SK-N-SH (cell line): ENCODE measurements at regions not wholly inside any gene's neighbourhood (a gene's known extent, or its start where the extent isn't known, plus 50 kb on each side); places are given as distances from the start of the nearest gene placed in this dataset.

ENCODE experiments used
- CTCF ChIA-PET: fragments of 300-600, 350-600 bp; formaldehyde crosslinking; extraction: SDS; loops from one replicate; lab custom pipeline; 2021; lab: Yijun Ruan, JAX
- POLR2A ChIA-PET: fragments of 350-600 bp; sonication (Branson Sonifier 250); formaldehyde crosslinking; extraction: SDS; loops from one replicate; lab custom pipeline; 2020; ENCODE audit warnings: antibody characterized with exemption, inconsistent platforms; lab: Yijun Ruan, JAX
- DNase-seq: peaks from one replicate; pipeline ENCODE4 v3.0.0; 2012
- H2AFZ ChIP-seq: fragments of 200-600 bp; sonication (generic); 2 replicates; pipeline ENCODE4 v1.8.1; 2016; ENCODE audit warnings: antibody characterized with exemption, mild to moderate bottlenecking, low read depth
- H3F3A ChIP-seq: fragments of 200-600 bp; sonication (generic); replicated peaks from 2 replicates; pipeline ENCODE3; 2016; ENCODE audit warnings: antibody characterized with exemption, mild to moderate bottlenecking; ENCODE audit not compliant: insufficient read depth
- H3K27ac ChIP-seq, 2 experiments: fragments of 200-500 bp in 1 of 2; fragments of 200-600 bp in 1 of 2; sonication (Bioruptor generic) in 1 of 2; sonication (generic), shearing (Covaris generic) in 1 of 2; 2 replicates each; pipeline versions ENCODE4 v1.5.1 to v1.6.1; 2014 to 2016; ENCODE audit warnings: low read depth in 2 of 2, inconsistent platforms in 1 of 2, low read length in 1 of 2, mild to moderate bottlenecking in 1 of 2, mixed read lengths in 1 of 2
- H3K27me3 ChIP-seq: fragments of 200-600 bp; sonication (generic), shearing (Covaris generic); 2 replicates; pipeline ENCODE4 v1.6.1; 2016; ENCODE audit warnings: mixed run types; ENCODE audit not compliant: insufficient read depth
- H3K36me3 ChIP-seq, 2 experiments: fragments of 200-500 bp in 1 of 2; fragments of 200-600 bp in 1 of 2; sonication (Bioruptor generic) in 1 of 2; sonication (generic) in 1 of 2; replicated peaks in 1 of 2; 2 replicates each; pipeline versions ENCODE3 to v1.5.1; 2014 to 2016; ENCODE audit warnings: low read length in 1 of 2, mild to moderate bottlenecking in 1 of 2; ENCODE audit not compliant: insufficient read depth in 2 of 2, control insufficient read depth in 1 of 2
- H3K4me1 ChIP-seq, 2 experiments: fragments of 200-500 bp in 1 of 2; fragments of 200-600 bp in 1 of 2; sonication (Bioruptor generic) in 1 of 2; sonication (generic), shearing (Covaris generic) in 1 of 2; 2 replicates each; pipeline versions ENCODE4 v1.5.1 to v1.6.1; 2014 to 2016; ENCODE audit warnings: low read depth in 1 of 2, low read length in 1 of 2, mixed run types in 1 of 2; ENCODE audit not compliant: insufficient read depth in 2 of 2, control insufficient read depth in 1 of 2
- H3K4me2 ChIP-seq: fragments of 200-600 bp; sonication (generic), shearing (Covaris generic); 2 replicates; pipeline ENCODE4 v1.6.1; 2017; ENCODE audit warnings: mixed run types
- H3K4me3 ChIP-seq, 2 experiments: fragments of 200-500 bp in 1 of 2; fragments of 200-600 bp in 1 of 2; sonication (Bioruptor generic) in 1 of 2; sonication (generic), shearing (Covaris generic) in 1 of 2; 2 replicates each; pipeline versions ENCODE4 v1.5.1 to v1.8.1; 2014 to 2016; ENCODE audit warnings: low read depth in 2 of 2, inconsistent platforms in 1 of 2, low read length in 1 of 2, mild to moderate bottlenecking in 1 of 2, mixed read lengths in 1 of 2, moderate library complexity in 1 of 2
- H3K79me2 ChIP-seq: fragments of 200-600 bp; sonication (generic); 2 replicates; pipeline ENCODE4 v1.8.1; 2017; ENCODE audit warnings: mild to moderate bottlenecking; ENCODE audit not compliant: insufficient read depth
- H3K9ac ChIP-seq: fragments of 200-600 bp; sonication (generic); 2 replicates; pipeline ENCODE4 v1.6.1; 2017; ENCODE audit warnings: mixed run types
- H3K9me2 ChIP-seq: fragments of 200-600 bp; sonication (generic); 2 replicates; pipeline ENCODE4 v1.6.1; 2017; ENCODE audit warnings: mixed run types
- H3K9me3 ChIP-seq: fragments of 200-600 bp; sonication (generic); 2 replicates; pipeline ENCODE4 v1.6.1; 2017; ENCODE audit warnings: mixed run types, mild to moderate bottlenecking, moderate library complexity
- H4K20me1 ChIP-seq: fragments of 200-600 bp; sonication (generic); 2 replicates; pipeline ENCODE4 v1.6.1; 2017; ENCODE audit warnings: mild to moderate bottlenecking, mixed run types; ENCODE audit not compliant: insufficient read depth
- CHD2 ChIP-seq: fragments of 150-350 bp; IDR thresholded peaks from 2 replicates; pipeline ENCODE4 v1.6.1; 2018; ENCODE audit warnings: low read length; ENCODE audit not compliant: partially characterized antibody
- ELF1 ChIP-seq: IDR thresholded peaks from 2 replicates; pipeline ENCODE4 v1.4.0; 2012
- EP300 ChIP-seq, 2 experiments: IDR thresholded peaks; 2 replicates each; pipeline versions ENCODE4 v1.4.0 to v1.6.1; 2012; ENCODE audit warnings: borderline replicate concordance in 1 of 2, low read depth in 1 of 2, low read length in 1 of 2
- EZH2phosphoT487 ChIP-seq: fragments of 200-600 bp; sonication (generic); IDR thresholded peaks from 2 replicates; pipeline ENCODE4 v1.6.1; 2017; ENCODE audit warnings: low read depth, mixed run types, mild to moderate bottlenecking, antibody characterized with exemption, moderate library complexity, borderline replicate concordance
- FOXJ3 ChIP-seq: sonication (generic); formaldehyde crosslinking; IDR thresholded peaks from 2 replicates; pipeline ENCODE4 v1.5.1; 2020; ENCODE audit warnings: mild to moderate bottlenecking, missing genetic modification reagents
- GABPA ChIP-seq: IDR thresholded peaks from 2 replicates; pipeline ENCODE4 v1.4.0; 2012; ENCODE audit warnings: low read depth, mild to moderate bottlenecking
- IRF3 ChIP-seq: fragments of 150-350 bp; IDR thresholded peaks from 2 replicates; pipeline ENCODE4 v1.6.1; 2016; ENCODE audit warnings: mild to moderate bottlenecking, low read depth, low read length
- JUND ChIP-seq: IDR thresholded peaks from 2 replicates; pipeline ENCODE4 v1.4.0; 2012
- MAX ChIP-seq: IDR thresholded peaks from 2 replicates; pipeline ENCODE4 v1.4.0; 2012; ENCODE audit warnings: low read depth
- MEF2A ChIP-seq: IDR thresholded peaks from 2 replicates; pipeline ENCODE4 v1.4.0; 2012; ENCODE audit warnings: low read depth, borderline replicate concordance
- NRF1 ChIP-seq: IDR thresholded peaks from 2 replicates; pipeline ENCODE4 v1.6.1; 2012; ENCODE audit warnings: low read depth, mild to moderate bottlenecking, low read length
- POLR2AphosphoS5 ChIP-seq: IDR thresholded peaks from 2 replicates; pipeline ENCODE4 v1.6.1; 2012; ENCODE audit warnings: low read depth, low read length
- RAD21 ChIP-seq: IDR thresholded peaks from 2 replicates; pipeline ENCODE4 v1.6.1; 2012; ENCODE audit warnings: mild to moderate bottlenecking, low read length
- REST ChIP-seq: IDR thresholded peaks from 2 replicates; pipeline ENCODE4 v1.6.1; 2012; ENCODE audit warnings: mild to moderate bottlenecking, low read depth, low read length, moderate library complexity
- RFX5 ChIP-seq: IDR thresholded peaks from 2 replicates; pipeline ENCODE4 v1.6.1; 2012; ENCODE audit warnings: mild to moderate bottlenecking, improper control_type of control experiment, low read length
- SMC3 ChIP-seq: IDR thresholded peaks from 2 replicates; pipeline ENCODE4 v1.6.1; 2012; ENCODE audit warnings: low read depth, low read length, improper control_type of control experiment
- TAF1 ChIP-seq: IDR thresholded peaks from 2 replicates; pipeline ENCODE4 v1.6.1; 2012; ENCODE audit warnings: low read depth, mild to moderate bottlenecking, low read length, moderate library complexity, borderline replicate concordance
- TCF12 ChIP-seq: IDR thresholded peaks from 2 replicates; pipeline ENCODE4 v1.4.0; 2012
- TEAD4 ChIP-seq: IDR thresholded peaks from 2 replicates; pipeline ENCODE4 v1.4.0; 2012; ENCODE audit warnings: mild to moderate bottlenecking, borderline replicate concordance; ENCODE audit not compliant: insufficient read depth
- YY1 ChIP-seq: IDR thresholded peaks from 2 replicates; pipeline ENCODE4 v1.4.0; 2012; ENCODE audit warnings: low read depth, mild to moderate bottlenecking
- ZBTB33 ChIP-seq: IDR thresholded peaks from 2 replicates; pipeline ENCODE4 v1.4.0; 2012; ENCODE audit warnings: low read depth, borderline replicate concordance
- WGBS: methylation state at CpG from one replicate; pipeline ENCODE4 v1.1.6; 2017; ENCODE audit warnings: low lambda C conversion rate; 5-methylcytosine and 5-hydroxymethylcytosine counted together

- TF ChIP-seq FOXJ3 (CRISPR knock-in tag) (no peak), TAF1 (no peak), EZH2phosphoT487 (no peak), TCF12 (no peak), MAX (no peak)
These were observed 702.5 kb upstream of the GRAMD2B start (continued) for GRCh38 chr5:125720721-125721120.

GRCh38 chr5:125722550-125722949 lies 700.7 kb upstream of the GRAMD2B start:
- no peaks in the 10 kb centered on the region for H3K9me3 ChIP-seq
- H3K79me2 ChIP-seq: no peaks in the 10 kb centered on the region
- H2AFZ ChIP-seq: no peak overlapping the region
- H3K36me3 ChIP-seq: no peaks in the 10 kb centered on the region
- POLR2A ChIA-PET: interaction anchor here (0.6 kb wide), 1 partner anchor 21 kb away, joined by 3 read pairs; no protein-coding TSS in a partner anchor
- CTCF ChIA-PET: no interaction called here
- no peak for TF ChIP-seq TEAD4
- no peak for TF ChIP-seq YY1
- TF ChIP-seq ELF1: no peak
- TF ChIP-seq SMC3: no peak
- no peak for TF ChIP-seq MAX
- TF ChIP-seq NRF1: no peak
- TF ChIP-seq POLR2AphosphoS5: no peak
- H3K27ac ChIP-seq: no peak overlapping the region
- DNase-seq: no peak
- peaks cover 0 to 14% of the 10 kb centered on the region in 2 experiments; a peak in 2 of 4 replicates for H3K4me1 ChIP-seq
- H3F3A ChIP-seq: no peaks in the 10 kb centered on the region
- H4K20me1 ChIP-seq: no peaks in the 10 kb centered on the region
- 74% methylated on average over 1 of the region's 1 CpG for WGBS
- H3K9ac ChIP-seq: no peak overlapping the region
- no peak overlapping the region for H3K4me3 ChIP-seq
- H3K4me2 ChIP-seq: no peak overlapping the region
- H3K9me2 ChIP-seq: no peaks in the 10 kb centered on the region
- H3K27me3 ChIP-seq: no peaks in the 10 kb centered on the region

GRCh38 chr5:125725691-125726090 lies 697.5 kb upstream of the GRAMD2B start:
- DNase-seq: no peak
- H3K79me2 ChIP-seq: no peaks in the 10 kb centered on the region
- H3K9me3 ChIP-seq: no peaks in the 10 kb centered on the region
- no peaks in the 10 kb centered on the region for H3K36me3 ChIP-seq
- H2AFZ ChIP-seq: no peak overlapping the region
- H4K20me1 ChIP-seq: no peaks in the 10 kb centered on the region
- 62% methylated on average over 4 of the region's 4 CpGs for WGBS
- H3K4me3 ChIP-seq: no peak overlapping the region
- CTCF ChIA-PET: no interaction called here
- no peak overlapping the region for H3K4me2 ChIP-seq
- no peaks in the 10 kb centered on the region for H3F3A ChIP-seq
- no peaks in the 10 kb centered on the region for H3K9me2 ChIP-seq
- H3K4me1 ChIP-seq: peaks cover 0 to 9% of the 10 kb centered on the region in 2 experiments; a peak in 2 of 4 replicates
- POLR2A ChIA-PET: no interaction called here
- H3K27ac ChIP-seq: no peak overlapping the region
- H3K9ac ChIP-seq: no peak overlapping the region
- no peaks in the 10 kb centered on the region for H3K27me3 ChIP-seq
- no peak for TF ChIP-seq MEF2A
- TF ChIP-seq EP300 (IDR thresholded peaks at IDR 0.05; ENCODE audit: borderline replicate concordance in 1 of 2, low read depth in 1 of 2, low read length in 1 of 2): no peak
- TF ChIP-seq FOXJ3 (CRISPR knock-in tag): no peak
- no peak for TF ChIP-seq YY1
- no peak for TF ChIP-seq RFX5
- no peak for TF ChIP-seq IRF3
- no peak for TF ChIP-seq POLR2AphosphoS5
- TF ChIP-seq EZH2phosphoT487: no peak
- TF ChIP-seq ZBTB33: no peak
- no peak for TF ChIP-seq RAD21
- TF ChIP-seq REST: no peak
- TF ChIP-seq CHD2: no peak
- no peak for TF ChIP-seq JUND
- no peak for TF ChIP-seq GABPA
